Prostate gland (tissue), 2 donors: ENCODE measurements at regions not wholly inside any gene's neighbourhood (a gene's known extent, or its start where the extent isn't known, plus 50 kb on each side); places are given as distances from the start of the nearest gene placed in this dataset.

Source experiments
- DNase-seq: peaks from one replicate; pipeline ENCODE4 v3.0.0-alpha.2; 2019; ENCODE audit warnings: low spot score
- H3K27ac ChIP-seq, 2 donors: fragments of 200-600 bp; sonication (generic); 2 replicates each; pipeline ENCODE4 v1.5.1; 2017 to 2019
- H3K27me3 ChIP-seq: fragments of 200-600 bp; sonication (generic); replicated peaks from 2 replicates; pipeline ENCODE4 v1.5.1; 2019; ENCODE audit not compliant: insufficient read depth
- H3K36me3 ChIP-seq, 2 donors: fragments of 200-600 bp; sonication (generic); 1 replicate in 1 of 2; 2 replicates in 1 of 2; pipeline versions ENCODE4 v1.5.1 to v1.8.1; 2017 to 2019
- H3K4me1 ChIP-seq: fragments of 200-600 bp; sonication (generic); replicated peaks from 2 replicates; pipeline ENCODE4 v1.5.1; 2019
- H3K4me3 ChIP-seq, 2 donors: fragments of 200-600 bp; sonication (generic); 2 replicates each; pipeline ENCODE4 v1.5.1; 2017 to 2019
- H3K9me3 ChIP-seq: fragments of 200-600 bp; sonication (generic); 2 replicates; pipeline ENCODE4 v1.5.1; 2017
- POLR2A ChIP-seq: fragments of 450-650 bp; IDR thresholded peaks from one replicate; pipeline ENCODE4 v1.6.1; 2016; ENCODE audit warnings: antibody characterized with exemption, mild to moderate bottlenecking
- POLR2AphosphoS5 ChIP-seq: sonication (generic); formaldehyde crosslinking; IDR thresholded peaks from one replicate; pipeline ENCODE4 v1.6.1; 2017; ENCODE audit warnings: antibody characterized with exemption
- WGBS: methylation state at CpG from one replicate; pipeline ENCODE4 v1.1.5; 2018; 5-methylcytosine and 5-hydroxymethylcytosine counted together
- intact Hi-C: fragments of 100-400 bp; cut with DNase I; formaldehyde crosslinking; loops from one replicate; pipeline ENCODE4 v1.14.2; 2022
- TF ChIP-seq, protein P1 (sequence below), 4 experiments: fragments of 200-600 bp in 2 of 4; fragments of 450-650 bp in 2 of 4; sonication (generic) in 2 of 4; IDR thresholded peaks; 1 replicate in 3 of 4; 2 replicates in 1 of 4; pipeline ENCODE4 v1.5.1; 2016 to 2019; ENCODE audit warnings: antibody characterized with exemption in 4 of 4, mild to moderate bottlenecking in 2 of 4, moderate library complexity in 2 of 4

DNA sequence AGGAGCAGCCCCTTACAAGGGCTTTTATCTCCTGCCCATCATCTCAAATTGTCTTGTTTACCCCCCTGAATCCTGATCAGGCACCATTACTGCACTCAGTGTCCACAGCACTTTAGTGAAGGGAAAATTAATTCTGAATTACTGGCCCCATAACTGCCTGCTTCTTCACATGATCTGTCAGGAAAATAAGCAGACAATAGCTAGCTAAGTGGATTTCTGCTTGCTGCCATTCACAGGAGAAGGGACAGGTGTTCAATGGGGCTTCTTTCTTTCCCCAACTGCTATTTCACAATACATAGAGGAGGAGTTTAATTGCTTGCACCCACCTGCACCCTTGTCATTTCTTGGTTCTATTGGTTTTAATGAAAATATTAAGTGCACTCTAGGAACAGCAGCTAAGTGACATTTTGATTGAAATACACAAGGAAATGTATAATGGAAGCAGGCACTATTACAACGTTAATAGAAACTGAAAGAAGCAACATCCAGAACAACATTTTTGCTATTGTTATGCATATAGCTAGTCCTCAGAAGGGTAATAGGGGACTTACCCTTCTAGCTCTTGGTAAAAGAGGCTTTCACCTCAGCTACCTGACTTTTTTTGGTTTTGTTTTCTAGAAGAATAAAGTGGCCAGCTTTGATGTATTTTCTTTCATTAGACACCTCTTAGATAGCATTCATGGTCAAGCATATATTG, 599.3 kb upstream of the TLE4 start:
- H3K27ac ChIP-seq, result no peak overlapping the region
- no peak overlapping the region for H3K4me3 ChIP-seq
- no peaks in the 10 kb centered on the region for H3K9me3 ChIP-seq
- no peak for DNase-seq
- TF ChIP-seq POLR2A (no peak), POLR2AphosphoS5 (no peak)
- TF ChIP-seq, protein P1, sequence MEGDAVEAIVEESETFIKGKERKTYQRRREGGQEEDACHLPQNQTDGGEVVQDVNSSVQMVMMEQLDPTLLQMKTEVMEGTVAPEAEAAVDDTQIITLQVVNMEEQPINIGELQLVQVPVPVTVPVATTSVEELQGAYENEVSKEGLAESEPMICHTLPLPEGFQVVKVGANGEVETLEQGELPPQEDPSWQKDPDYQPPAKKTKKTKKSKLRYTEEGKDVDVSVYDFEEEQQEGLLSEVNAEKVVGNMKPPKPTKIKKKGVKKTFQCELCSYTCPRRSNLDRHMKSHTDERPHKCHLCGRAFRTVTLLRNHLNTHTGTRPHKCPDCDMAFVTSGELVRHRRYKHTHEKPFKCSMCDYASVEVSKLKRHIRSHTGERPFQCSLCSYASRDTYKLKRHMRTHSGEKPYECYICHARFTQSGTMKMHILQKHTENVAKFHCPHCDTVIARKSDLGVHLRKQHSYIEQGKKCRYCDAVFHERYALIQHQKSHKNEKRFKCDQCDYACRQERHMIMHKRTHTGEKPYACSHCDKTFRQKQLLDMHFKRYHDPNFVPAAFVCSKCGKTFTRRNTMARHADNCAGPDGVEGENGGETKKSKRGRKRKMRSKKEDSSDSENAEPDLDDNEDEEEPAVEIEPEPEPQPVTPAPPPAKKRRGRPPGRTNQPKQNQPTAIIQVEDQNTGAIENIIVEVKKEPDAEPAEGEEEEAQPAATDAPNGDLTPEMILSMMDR (IDR thresholded peaks at IDR 0.05), result no peak
- no peaks in the 10 kb centered on the region for H3K4me1 ChIP-seq
- 21% methylated on average over 1 of the region's 1 CpG for WGBS
- H3K27me3 ChIP-seq, result no peaks in the 10 kb centered on the region
- intact Hi-C loops, result loop anchor here (5.0 kb wide), 1 partner anchor 50 kb away; no protein-coding TSS in a partner anchor
- H3K36me3 ChIP-seq, result no peaks in the 10 kb centered on the region

DNA sequence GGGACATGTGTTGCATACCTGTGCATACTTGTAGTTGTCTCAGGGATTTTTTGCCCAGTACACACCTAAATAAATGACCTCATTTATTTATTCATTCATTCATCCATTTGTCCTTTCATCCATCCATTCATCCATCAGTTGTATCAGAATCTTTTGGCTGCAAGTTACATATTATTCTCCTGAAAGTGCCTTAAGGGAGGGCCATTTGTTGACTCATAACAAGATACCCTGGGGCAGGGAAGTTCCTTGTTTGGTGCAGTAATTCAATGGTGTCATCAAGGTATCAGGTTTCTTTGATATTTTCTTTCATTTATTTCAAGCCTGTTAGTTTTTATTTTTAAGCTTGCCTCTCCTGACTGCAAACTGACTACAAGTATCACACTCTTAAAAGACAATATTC, 597.9 kb upstream of the TLE4 start:
- no peaks in the 10 kb centered on the region for H3K36me3 ChIP-seq
- no peak for DNase-seq
- H3K4me1 ChIP-seq, result no peaks in the 10 kb centered on the region
- intact Hi-C loops, result loop anchor here (5.0 kb wide), 1 partner anchor 52 kb away; no protein-coding TSS in a partner anchor
- no peaks in the 10 kb centered on the region for H3K9me3 ChIP-seq
- H3K27me3 ChIP-seq, result no peaks in the 10 kb centered on the region
- no peak overlapping the region for H3K4me3 ChIP-seq
- no peak overlapping the region for H3K27ac ChIP-seq
- TF ChIP-seq POLR2A (no peak), POLR2AphosphoS5 (no peak)
- TF ChIP-seq, protein P1 (IDR thresholded peaks at IDR 0.05), result no peak

DNA sequence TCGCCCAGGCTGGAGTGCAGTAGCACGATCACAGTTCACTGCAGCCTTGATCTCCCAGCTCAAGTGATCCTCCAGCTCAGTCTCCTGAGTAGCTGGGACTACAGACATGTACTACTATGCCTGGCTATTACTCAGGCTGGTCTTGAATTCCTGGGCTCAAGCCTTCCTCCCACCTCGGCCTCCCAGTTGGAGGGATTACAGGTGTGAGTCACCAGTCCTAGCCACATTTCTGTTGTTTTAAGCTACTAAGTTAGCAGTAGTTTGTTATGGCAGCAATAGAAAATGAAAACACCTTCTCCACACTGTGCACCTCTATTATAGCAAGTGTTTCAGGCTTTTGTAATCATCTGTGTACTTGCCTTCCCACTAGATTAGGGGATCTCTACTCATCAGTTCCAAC, 588.9 kb upstream of the TLE4 start:
- 84% methylated on average over 3 of the region's 3 CpGs for WGBS
- no peaks in the 10 kb centered on the region for H3K27me3 ChIP-seq
- no peaks in the 10 kb centered on the region for H3K4me1 ChIP-seq
- no peak overlapping the region for H3K4me3 ChIP-seq
- intact Hi-C loops, result no loop called here
- no peak for DNase-seq
- no peak overlapping the region for H3K27ac ChIP-seq
- H3K9me3 ChIP-seq, result no peaks in the 10 kb centered on the region
- no peaks in the 10 kb centered on the region for H3K36me3 ChIP-seq
- TF ChIP-seq POLR2A, result no peak
- TF ChIP-seq, protein P1 (IDR thresholded peaks at IDR 0.05), result no peak
- no peak for TF ChIP-seq POLR2AphosphoS5

DNA sequence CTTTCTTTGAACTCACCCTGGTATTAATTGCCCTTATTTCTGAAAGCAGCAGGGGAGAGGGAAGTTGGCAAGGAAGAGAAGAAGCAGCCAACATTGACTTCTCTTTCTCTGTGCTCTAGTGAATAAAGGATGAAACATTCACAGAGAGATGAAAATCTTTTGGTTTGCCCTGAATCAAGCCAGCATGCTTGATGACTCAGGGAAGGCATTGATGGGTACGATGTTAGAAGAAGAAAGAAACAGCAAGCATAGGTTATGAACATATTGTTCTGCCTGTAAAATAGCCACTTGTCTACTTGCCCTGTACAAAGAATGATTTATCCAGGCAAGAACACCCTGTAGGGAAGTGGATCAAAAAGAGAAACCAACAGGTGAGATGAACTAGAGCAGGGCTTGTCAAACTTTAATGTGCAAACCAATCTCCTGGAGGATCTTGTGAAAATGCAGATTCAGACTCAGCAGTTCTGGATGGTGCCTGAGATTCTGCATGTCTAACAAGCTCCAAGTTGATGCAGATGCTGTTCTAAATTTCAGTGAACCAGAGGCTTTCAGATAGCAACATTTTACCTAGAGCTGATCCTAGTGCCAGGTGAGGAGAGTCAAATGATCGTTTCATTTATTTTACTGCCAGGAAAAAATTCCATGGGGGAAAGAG, 586.6 kb upstream of the TLE4 start:
- no peaks in the 10 kb centered on the region for H3K36me3 ChIP-seq
- no peak overlapping the region for H3K4me3 ChIP-seq
- TF ChIP-seq, protein P1 (IDR thresholded peaks at IDR 0.05), result no peak
- TF ChIP-seq POLR2A (no peak), POLR2AphosphoS5 (no peak)
- WGBS, result 42% methylated on average over 2 of the region's 2 CpGs
- H3K9me3 ChIP-seq, result no peaks in the 10 kb centered on the region
- intact Hi-C loops, result no loop called here
- no peak for DNase-seq
- no peaks in the 10 kb centered on the region for H3K4me1 ChIP-seq
- H3K27ac ChIP-seq, result no peak overlapping the region
- H3K27me3 ChIP-seq, result no peaks in the 10 kb centered on the region

DNA sequence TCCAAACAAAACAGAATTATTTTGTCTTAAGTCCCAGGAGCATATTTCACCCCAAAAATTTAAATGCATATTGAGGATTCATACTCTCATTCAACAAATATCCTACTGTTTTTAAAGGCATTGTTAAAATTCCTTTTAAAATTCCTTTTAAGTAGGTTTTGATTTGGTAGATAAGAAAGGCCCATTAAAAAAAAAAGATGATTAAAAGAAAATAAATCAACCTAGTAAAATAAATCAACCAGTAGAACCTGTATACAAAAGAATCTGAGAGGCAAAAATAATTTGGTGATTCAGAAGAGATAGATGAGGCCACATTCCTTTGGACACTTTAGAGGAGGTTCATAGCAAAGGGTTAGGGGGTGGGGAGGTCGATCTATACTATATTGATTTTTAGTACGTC, 585.3 kb upstream of the TLE4 start:
- intact Hi-C loops, result no loop called here
- H3K27ac ChIP-seq, result no peak overlapping the region
- no peak overlapping the region for H3K4me3 ChIP-seq
- TF ChIP-seq, protein P1 (IDR thresholded peaks at IDR 0.05), result no peak
- TF ChIP-seq POLR2A (no peak), POLR2AphosphoS5 (no peak)
- no peaks in the 10 kb centered on the region for H3K36me3 ChIP-seq
- no peaks in the 10 kb centered on the region for H3K4me1 ChIP-seq
- no peak for DNase-seq
- no peaks in the 10 kb centered on the region for H3K27me3 ChIP-seq
- 49% methylated on average over 2 of the region's 2 CpGs for WGBS
- no peaks in the 10 kb centered on the region for H3K9me3 ChIP-seq
